ENCODE measurements at regions not wholly inside any gene's neighbourhood (a gene's known extent, or its start where the extent isn't known, plus 50 kb on each side); places are given as distances from the start of the nearest gene placed in this dataset.
A peak's percentile ranks its signal among the peaks of the same experiment; 100 is the strongest.

- no peak for DNase-seq
Observed at GRCh38 chr14:26655128-26655527, 57.3 kb upstream of the NOVA1 start.

GRCh38 chr14:26663506-26663905 lies 65.7 kb upstream of the NOVA1 start:
- DNase-seq = no peak

- DNase-seq = peak; percentile 41
Observed at GRCh38 chr14:26678732-26679420, 81.0 kb upstream of the NOVA1 start.

- no peak for DNase-seq
Observed at GRCh38 chr14:26685401-26685800, 87.6 kb upstream of the NOVA1 start.

GRCh38 chr14:26687301-26687837 lies 89.5 kb upstream of the NOVA1 start:
- DNase-seq = no peak

GRCh38 chr14:26694521-26694920 lies 96.7 kb upstream of the NOVA1 start:
- DNase-seq = no peak

- DNase-seq = peak; percentile 14
Observed at GRCh38 chr14:26702721-26703230, 104.9 kb upstream of the NOVA1 start.

GRCh38 chr14:26703686-26704366 lies 106.0 kb upstream of the NOVA1 start:
- no peak for DNase-seq

- DNase-seq = no peak
Observed at GRCh38 chr14:26707234-26707633, 109.4 kb upstream of the NOVA1 start.

- DNase-seq = peak; percentile 13
Observed at GRCh38 chr14:26709019-26709418, 111.2 kb upstream of the NOVA1 start.

- DNase-seq = no peak
Observed at GRCh38 chr14:26719514-26719913, 121.7 kb upstream of the NOVA1 start.

GRCh38 chr14:26722258-26722657 lies 124.4 kb upstream of the NOVA1 start:
- DNase-seq = no peak

GRCh38 chr14:26729851-26730250 lies 132.0 kb upstream of the NOVA1 start:
- no peak for DNase-seq

GRCh38 chr14:26730929-26731618 lies 133.2 kb upstream of the NOVA1 start:
- peak; percentile 55 for DNase-seq

GRCh38 chr14:26735811-26736210 lies 138.0 kb upstream of the NOVA1 start:
- no peak for DNase-seq

GRCh38 chr14:26738571-26738970 lies 140.7 kb upstream of the NOVA1 start:
- DNase-seq = no peak

GRCh38 chr14:26741711-26742212 lies 143.9 kb upstream of the NOVA1 start:
- no peak for DNase-seq

- no peak for DNase-seq
Observed at GRCh38 chr14:26743284-26743683, 145.5 kb upstream of the NOVA1 start.

- DNase-seq = no peak
Observed at GRCh38 chr14:26744903-26745302, 147.1 kb upstream of the NOVA1 start.

- DNase-seq = peak; percentile 73
Observed at GRCh38 chr14:26761532-26761931, 163.7 kb upstream of the NOVA1 start.

GRCh38 chr14:26765301-26765700 lies 167.5 kb upstream of the NOVA1 start:
- DNase-seq = no peak

- DNase-seq = peak; percentile 52
Observed at GRCh38 chr14:26765768-26766520, 168.1 kb upstream of the NOVA1 start.

- no peak for DNase-seq
Observed at GRCh38 chr14:26766726-26767125, 168.9 kb upstream of the NOVA1 start.

Measured in DMS53 (cell line).